ENCODE measurements at regions not wholly inside any gene's neighbourhood (a gene's known extent, or its start where the extent isn't known, plus 50 kb on each side); places are given as distances from the start of the nearest gene placed in this dataset.

DNA sequence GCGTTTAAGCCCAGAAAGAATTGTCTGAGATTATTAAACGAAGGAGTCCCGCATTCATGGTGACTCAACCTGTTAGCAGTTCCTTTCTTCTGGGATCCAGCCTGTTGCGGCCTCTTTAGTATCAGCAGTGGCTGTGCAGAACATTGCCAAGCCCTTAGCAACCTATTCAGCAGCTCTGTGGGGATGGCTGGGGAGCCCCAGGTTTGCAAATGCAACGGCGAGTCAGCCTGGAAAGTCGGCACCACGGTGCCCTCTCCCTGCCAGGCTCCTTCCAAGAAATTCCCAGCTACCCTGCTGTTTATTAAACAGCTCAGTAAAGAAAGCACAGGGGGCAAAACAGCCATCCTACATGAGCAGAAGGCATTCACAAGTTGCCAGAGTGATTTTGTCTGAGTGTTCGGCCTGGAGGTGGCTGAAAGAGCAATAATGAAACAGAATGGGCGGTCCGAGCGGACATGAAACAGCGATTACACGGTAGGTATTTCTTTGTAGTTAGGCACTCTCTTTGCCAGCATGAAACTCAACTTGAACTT lies 198.3 kb downstream of the BAMBI start:
- TF ChIP-seq, protein P1, sequence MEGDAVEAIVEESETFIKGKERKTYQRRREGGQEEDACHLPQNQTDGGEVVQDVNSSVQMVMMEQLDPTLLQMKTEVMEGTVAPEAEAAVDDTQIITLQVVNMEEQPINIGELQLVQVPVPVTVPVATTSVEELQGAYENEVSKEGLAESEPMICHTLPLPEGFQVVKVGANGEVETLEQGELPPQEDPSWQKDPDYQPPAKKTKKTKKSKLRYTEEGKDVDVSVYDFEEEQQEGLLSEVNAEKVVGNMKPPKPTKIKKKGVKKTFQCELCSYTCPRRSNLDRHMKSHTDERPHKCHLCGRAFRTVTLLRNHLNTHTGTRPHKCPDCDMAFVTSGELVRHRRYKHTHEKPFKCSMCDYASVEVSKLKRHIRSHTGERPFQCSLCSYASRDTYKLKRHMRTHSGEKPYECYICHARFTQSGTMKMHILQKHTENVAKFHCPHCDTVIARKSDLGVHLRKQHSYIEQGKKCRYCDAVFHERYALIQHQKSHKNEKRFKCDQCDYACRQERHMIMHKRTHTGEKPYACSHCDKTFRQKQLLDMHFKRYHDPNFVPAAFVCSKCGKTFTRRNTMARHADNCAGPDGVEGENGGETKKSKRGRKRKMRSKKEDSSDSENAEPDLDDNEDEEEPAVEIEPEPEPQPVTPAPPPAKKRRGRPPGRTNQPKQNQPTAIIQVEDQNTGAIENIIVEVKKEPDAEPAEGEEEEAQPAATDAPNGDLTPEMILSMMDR (IDR thresholded peaks at IDR 0.05): no peak
- TF ChIP-seq, protein P2, sequence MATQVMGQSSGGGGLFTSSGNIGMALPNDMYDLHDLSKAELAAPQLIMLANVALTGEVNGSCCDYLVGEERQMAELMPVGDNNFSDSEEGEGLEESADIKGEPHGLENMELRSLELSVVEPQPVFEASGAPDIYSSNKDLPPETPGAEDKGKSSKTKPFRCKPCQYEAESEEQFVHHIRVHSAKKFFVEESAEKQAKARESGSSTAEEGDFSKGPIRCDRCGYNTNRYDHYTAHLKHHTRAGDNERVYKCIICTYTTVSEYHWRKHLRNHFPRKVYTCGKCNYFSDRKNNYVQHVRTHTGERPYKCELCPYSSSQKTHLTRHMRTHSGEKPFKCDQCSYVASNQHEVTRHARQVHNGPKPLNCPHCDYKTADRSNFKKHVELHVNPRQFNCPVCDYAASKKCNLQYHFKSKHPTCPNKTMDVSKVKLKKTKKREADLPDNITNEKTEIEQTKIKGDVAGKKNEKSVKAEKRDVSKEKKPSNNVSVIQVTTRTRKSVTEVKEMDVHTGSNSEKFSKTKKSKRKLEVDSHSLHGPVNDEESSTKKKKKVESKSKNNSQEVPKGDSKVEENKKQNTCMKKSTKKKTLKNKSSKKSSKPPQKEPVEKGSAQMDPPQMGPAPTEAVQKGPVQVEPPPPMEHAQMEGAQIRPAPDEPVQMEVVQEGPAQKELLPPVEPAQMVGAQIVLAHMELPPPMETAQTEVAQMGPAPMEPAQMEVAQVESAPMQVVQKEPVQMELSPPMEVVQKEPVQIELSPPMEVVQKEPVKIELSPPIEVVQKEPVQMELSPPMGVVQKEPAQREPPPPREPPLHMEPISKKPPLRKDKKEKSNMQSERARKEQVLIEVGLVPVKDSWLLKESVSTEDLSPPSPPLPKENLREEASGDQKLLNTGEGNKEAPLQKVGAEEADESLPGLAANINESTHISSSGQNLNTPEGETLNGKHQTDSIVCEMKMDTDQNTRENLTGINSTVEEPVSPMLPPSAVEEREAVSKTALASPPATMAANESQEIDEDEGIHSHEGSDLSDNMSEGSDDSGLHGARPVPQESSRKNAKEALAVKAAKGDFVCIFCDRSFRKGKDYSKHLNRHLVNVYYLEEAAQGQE (IDR thresholded peaks at IDR 0.05; ENCODE audit: insufficient read depth in 1 of 2, low read depth in 2 of 2, low read length in 1 of 2): no peak
- no peak for TF ChIP-seq SIN3A (IDR thresholded peaks at IDR 0.05; ENCODE audit: borderline replicate concordance, insufficient read depth, low read depth, low read length)

Data from Panc1 (cell line).